HCT116 (cell line): ENCODE measurements at regions not wholly inside any gene's neighbourhood (a gene's known extent, or its start where the extent isn't known, plus 50 kb on each side); places are given as distances from the start of the nearest gene placed in this dataset.

Source experiments
- ATAC-seq: fragments of 200-7000 bp; cut with Tn5 transposase; 2 replicates; pipeline ENCODE4 v1.9.1; 2020; ENCODE audit warnings: mild to moderate bottlenecking, moderate library complexity
- BruUV-seq: library from RNA; stranded (reverse); fragments of 400-500 nt; replicated peaks from 2 replicates; lab custom pipeline; 2021; lab: Mats Ljungman, UMichigan
- CTCF ChIA-PET: fragments of 300-600 bp; sonication (Branson Sonifier 250); formaldehyde crosslinking; loops from one replicate; lab custom pipeline; 2021; ENCODE audit warnings: antibody characterized with exemption; lab: Charles Lee
- POLR2A ChIA-PET: fragments of 300-600, 350-600 bp; sonication (Branson Sonifier 250); formaldehyde crosslinking; loops from one replicate; lab custom pipeline; 2021; ENCODE audit warnings: antibody characterized with exemption; lab: Charles Lee
- RAD21 ChIA-PET, 2 experiments: fragments of 300-600 bp; sonication (Branson Sonifier 250); formaldehyde crosslinking; loops; one replicate each; lab custom pipeline; 2023; ENCODE audit warnings: low total read pairs in 2 of 2; ENCODE audit not compliant: uncharacterized antibody in 2 of 2, unreplicated experiment in 2 of 2, low non-redundant PET in 1 of 2; lab: Charles Lee
- DNase-seq: peaks from one replicate; pipeline ENCODE4 v3.0.0-alpha.2; 2010; ENCODE audit warnings: low read depth, low spot score
- H2AFZ ChIP-seq: fragments of 200-600 bp; shearing (Covaris generic), sonication (generic); 2 replicates; pipeline ENCODE4 v1.6.1; 2017; ENCODE audit warnings: low read depth, mixed run types, mixed read lengths, antibody characterized with exemption, low read length; ENCODE audit not compliant: poor library complexity, severe bottlenecking
- H3K27ac ChIP-seq: 2 replicates; pipeline ENCODE4 v1.5.1; 2012; ENCODE audit warnings: low read depth, low read length
- H3K27me3 ChIP-seq: fragments of 200-600 bp; sonication (generic); 2 replicates; pipeline ENCODE4 v1.6.1; 2016; ENCODE audit warnings: mixed run types, low read length, mixed read lengths; ENCODE audit not compliant: insufficient read depth
- H3K36me3 ChIP-seq, 2 experiments: fragments of 200-500 bp in 1 of 2; fragments of 200-600 bp in 1 of 2; sonication (Bioruptor generic) in 1 of 2; sonication (generic) in 1 of 2; 2 replicates each; pipeline versions ENCODE4 v1.5.1 to v1.6.1; 2014 to 2016; ENCODE audit warnings: low read length in 2 of 2, inconsistent platforms in 1 of 2, mixed read lengths in 1 of 2, mixed run types in 1 of 2; ENCODE audit not compliant: insufficient read depth in 2 of 2, control insufficient read depth in 1 of 2
- H3K4me1 ChIP-seq, 2 experiments: fragments of 200-600 bp in 1 of 2; sonication (generic) in 1 of 2; 2 replicates each; pipeline versions ENCODE4 v1.5.1 to v1.6.1; 2012 to 2017; ENCODE audit warnings: low read length in 2 of 2, inconsistent platforms in 1 of 2, mild to moderate bottlenecking in 1 of 2, mixed read lengths in 1 of 2, mixed run types in 1 of 2, moderate library complexity in 1 of 2; ENCODE audit not compliant: insufficient read depth in 2 of 2, control insufficient read depth in 1 of 2
- H3K4me2 ChIP-seq: fragments of 200-600 bp; sonication (generic); 2 replicates; pipeline ENCODE4 v1.6.1; 2017; ENCODE audit warnings: mixed run types, low read length, mixed read lengths
- H3K4me3 ChIP-seq, 2 experiments: fragments of 200-600 bp in 1 of 2; sonication (generic) in 1 of 2; replicated peaks in 1 of 2; 2 replicates each; pipeline ENCODE4 v1.5.1; 2011 to 2016; ENCODE audit warnings: low read length in 2 of 2, control low read depth in 1 of 2, low read depth in 1 of 2, mild to moderate bottlenecking in 1 of 2, mixed read lengths in 1 of 2, mixed run types in 1 of 2
- H3K79me2 ChIP-seq: fragments of 200-600 bp; sonication (generic); 2 replicates; pipeline ENCODE4 v1.6.1; 2017; ENCODE audit warnings: mild to moderate bottlenecking, mixed run types, low read length, moderate library complexity, mixed read lengths; ENCODE audit not compliant: insufficient read depth
- H3K9ac ChIP-seq: fragments of 200-600 bp; sonication (generic); 2 replicates; pipeline ENCODE4 v1.6.1; 2016; ENCODE audit warnings: low read length, mixed read lengths
- H3K9me2 ChIP-seq: fragments of 200-600 bp; sonication (generic), shearing (Covaris generic); 2 replicates; pipeline ENCODE4 v1.6.1; 2017; ENCODE audit warnings: mixed run types, mild to moderate bottlenecking, moderate library complexity; ENCODE audit not compliant: insufficient read depth
- H3K9me3 ChIP-seq, 2 experiments: fragments of 200-500 bp in 1 of 2; fragments of 200-600 bp in 1 of 2; sonication (Bioruptor generic) in 1 of 2; sonication (generic) in 1 of 2; 2 replicates each; pipeline ENCODE4 v1.6.1; 2014 to 2017; ENCODE audit warnings: low read length in 2 of 2, mixed read lengths in 2 of 2, inconsistent platforms in 1 of 2, low read depth in 1 of 2, mild to moderate bottlenecking in 1 of 2, mixed run types in 1 of 2, moderate library complexity in 1 of 2; ENCODE audit not compliant: control insufficient read depth in 1 of 2, insufficient read depth in 1 of 2
- H4K20me1 ChIP-seq: fragments of 200-600 bp; sonication (generic), shearing (Covaris generic); 2 replicates; pipeline ENCODE4 v1.6.1; 2017; ENCODE audit warnings: mixed run types, mild to moderate bottlenecking, moderate library complexity; ENCODE audit not compliant: insufficient read depth
- EGR1 ChIP-seq: IDR thresholded peaks from 2 replicates; pipeline ENCODE4 v1.6.1; 2012; ENCODE audit warnings: low read depth
- EZH2 ChIP-seq: fragments of 200-600 bp; sonication (generic); IDR thresholded peaks from 2 replicates; pipeline ENCODE4 v1.6.1; 2017; ENCODE audit warnings: antibody characterized with exemption, mixed run types
- FOSL1 ChIP-seq: IDR thresholded peaks from 2 replicates; pipeline ENCODE4 v1.6.1; 2012; ENCODE audit warnings: low read depth
- JUND ChIP-seq: IDR thresholded peaks from 2 replicates; pipeline ENCODE4 v1.6.1; 2012
- POLR2A ChIP-seq: IDR thresholded peaks from 2 replicates; pipeline ENCODE4 v1.7.0; 2011; ENCODE audit warnings: borderline replicate concordance; ENCODE audit not compliant: insufficient read depth, insufficient read length; ENCODE audit errors: extremely low read depth
- POLR2AphosphoS5 ChIP-seq: IDR thresholded peaks from 2 replicates; pipeline ENCODE4 v1.6.1; 2011; ENCODE audit warnings: mild to moderate bottlenecking, low read depth, low read length, moderate library complexity
- RAD21 ChIP-seq: IDR thresholded peaks from 2 replicates; pipeline ENCODE4 v1.6.1; 2012; ENCODE audit warnings: low read depth, mild to moderate bottlenecking
- SIN3A ChIP-seq: IDR thresholded peaks from 2 replicates; pipeline ENCODE4 v1.6.1; 2012; ENCODE audit warnings: low read depth
- SRF ChIP-seq: IDR thresholded peaks from 2 replicates; pipeline ENCODE4 v1.6.1; 2012; ENCODE audit warnings: low read depth
- TCF7L2 ChIP-seq: IDR thresholded peaks from 2 replicates; pipeline ENCODE4 v1.7.0; 2011; ENCODE audit warnings: borderline replicate concordance, inconsistent platforms; ENCODE audit not compliant: insufficient read depth, insufficient read length; ENCODE audit errors: extremely low read depth
- YY1 ChIP-seq: IDR thresholded peaks from 2 replicates; pipeline ENCODE4 v1.6.1; 2011; ENCODE audit warnings: low read length, low read depth, moderate library complexity, mild to moderate bottlenecking; ENCODE audit not compliant: insufficient replicate concordance; ENCODE audit errors: extremely low read depth
- ZFX ChIP-seq: fragments of 450-650 bp; IDR thresholded peaks from 2 replicates; pipeline ENCODE4 v1.6.1; 2017
- ZNF274 ChIP-seq: fragments of 200-500 bp; sonication (Bioruptor generic); IDR thresholded peaks from 2 replicates; pipeline ENCODE4 v1.6.1; 2014; ENCODE audit warnings: mild to moderate bottlenecking, low read depth, low read length, inconsistent platforms
- intact Hi-C: fragments of 100-400 bp; cut with micrococcal nuclease; formaldehyde crosslinking; loops from 2 replicates; pipeline ENCODE4 v1.10.0; 2022
- TF ChIP-seq, protein P1 (sequence below): IDR thresholded peaks from 2 replicates; pipeline ENCODE4 v1.6.1; 2012; ENCODE audit warnings: low read depth
- TF ChIP-seq, protein P2 (sequence below): IDR thresholded peaks from 2 replicates; pipeline ENCODE4 v1.6.1; 2012
- TF ChIP-seq, protein P3 (sequence below): IDR thresholded peaks from 2 replicates; pipeline ENCODE4 v1.6.1; 2011; ENCODE audit warnings: mild to moderate bottlenecking, low read length, moderate library complexity; ENCODE audit not compliant: insufficient replicate concordance; ENCODE audit errors: extremely low read depth

DNA sequence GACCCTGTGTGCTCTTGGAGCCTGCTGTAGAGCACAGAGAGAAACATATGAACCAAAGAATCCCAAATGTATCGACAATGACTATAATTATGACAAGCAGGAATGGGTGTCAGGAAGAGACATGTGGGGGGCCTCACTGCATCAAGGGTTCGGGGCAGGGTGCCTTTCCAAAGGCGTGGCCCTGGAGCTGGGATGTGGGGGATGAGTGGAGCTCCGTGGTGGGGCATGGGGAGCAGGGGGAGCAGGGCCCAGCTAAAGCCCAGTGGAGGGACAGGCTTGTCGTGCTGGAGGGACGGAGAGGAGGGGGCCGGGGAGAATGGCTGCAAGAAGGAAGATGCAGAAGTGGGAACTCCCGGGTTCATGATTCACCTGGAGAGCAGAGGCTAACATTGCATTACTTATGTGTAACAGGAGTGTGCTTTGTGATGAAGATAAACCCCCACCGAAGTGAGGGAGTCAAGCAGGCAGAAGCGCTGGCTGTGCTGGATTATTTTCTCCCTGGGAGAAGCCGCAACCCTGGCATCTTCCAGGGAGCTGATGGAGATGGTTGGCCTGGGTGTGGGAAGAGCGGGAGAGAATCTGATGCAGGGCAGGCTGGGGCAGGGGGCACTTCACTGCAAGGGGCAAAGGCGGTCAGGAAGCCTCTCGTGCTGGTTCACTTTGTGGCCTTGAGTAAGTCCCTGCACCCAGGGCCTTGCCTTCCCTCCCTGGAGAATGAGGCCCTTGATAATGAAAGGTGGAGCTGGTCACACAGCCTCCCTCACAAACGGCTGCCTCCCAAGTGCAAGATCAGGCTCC lies 124.6 kb upstream of the RUNX3 start:
- H3K4me3 ChIP-seq: no peak overlapping the region
- 0 out of 2 replicates have a peak, but pooled peaks cover 4% of the 10 kb centered on the region for H3K27me3 ChIP-seq
- TF ChIP-seq JUND: no peak
- no peak for TF ChIP-seq SIN3A
- no peak for TF ChIP-seq RAD21
- TF ChIP-seq EGR1: no peak
- TF ChIP-seq ZNF274: no peak
- TF ChIP-seq POLR2AphosphoS5: no peak
- TF ChIP-seq YY1: no peak
- TF ChIP-seq, protein P1, sequence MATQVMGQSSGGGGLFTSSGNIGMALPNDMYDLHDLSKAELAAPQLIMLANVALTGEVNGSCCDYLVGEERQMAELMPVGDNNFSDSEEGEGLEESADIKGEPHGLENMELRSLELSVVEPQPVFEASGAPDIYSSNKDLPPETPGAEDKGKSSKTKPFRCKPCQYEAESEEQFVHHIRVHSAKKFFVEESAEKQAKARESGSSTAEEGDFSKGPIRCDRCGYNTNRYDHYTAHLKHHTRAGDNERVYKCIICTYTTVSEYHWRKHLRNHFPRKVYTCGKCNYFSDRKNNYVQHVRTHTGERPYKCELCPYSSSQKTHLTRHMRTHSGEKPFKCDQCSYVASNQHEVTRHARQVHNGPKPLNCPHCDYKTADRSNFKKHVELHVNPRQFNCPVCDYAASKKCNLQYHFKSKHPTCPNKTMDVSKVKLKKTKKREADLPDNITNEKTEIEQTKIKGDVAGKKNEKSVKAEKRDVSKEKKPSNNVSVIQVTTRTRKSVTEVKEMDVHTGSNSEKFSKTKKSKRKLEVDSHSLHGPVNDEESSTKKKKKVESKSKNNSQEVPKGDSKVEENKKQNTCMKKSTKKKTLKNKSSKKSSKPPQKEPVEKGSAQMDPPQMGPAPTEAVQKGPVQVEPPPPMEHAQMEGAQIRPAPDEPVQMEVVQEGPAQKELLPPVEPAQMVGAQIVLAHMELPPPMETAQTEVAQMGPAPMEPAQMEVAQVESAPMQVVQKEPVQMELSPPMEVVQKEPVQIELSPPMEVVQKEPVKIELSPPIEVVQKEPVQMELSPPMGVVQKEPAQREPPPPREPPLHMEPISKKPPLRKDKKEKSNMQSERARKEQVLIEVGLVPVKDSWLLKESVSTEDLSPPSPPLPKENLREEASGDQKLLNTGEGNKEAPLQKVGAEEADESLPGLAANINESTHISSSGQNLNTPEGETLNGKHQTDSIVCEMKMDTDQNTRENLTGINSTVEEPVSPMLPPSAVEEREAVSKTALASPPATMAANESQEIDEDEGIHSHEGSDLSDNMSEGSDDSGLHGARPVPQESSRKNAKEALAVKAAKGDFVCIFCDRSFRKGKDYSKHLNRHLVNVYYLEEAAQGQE: no peak
- no peak for TF ChIP-seq TCF7L2
- TF ChIP-seq, protein P2, sequence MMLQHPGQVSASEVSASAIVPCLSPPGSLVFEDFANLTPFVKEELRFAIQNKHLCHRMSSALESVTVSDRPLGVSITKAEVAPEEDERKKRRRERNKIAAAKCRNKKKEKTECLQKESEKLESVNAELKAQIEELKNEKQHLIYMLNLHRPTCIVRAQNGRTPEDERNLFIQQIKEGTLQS: no peak
- TF ChIP-seq, protein P3, sequence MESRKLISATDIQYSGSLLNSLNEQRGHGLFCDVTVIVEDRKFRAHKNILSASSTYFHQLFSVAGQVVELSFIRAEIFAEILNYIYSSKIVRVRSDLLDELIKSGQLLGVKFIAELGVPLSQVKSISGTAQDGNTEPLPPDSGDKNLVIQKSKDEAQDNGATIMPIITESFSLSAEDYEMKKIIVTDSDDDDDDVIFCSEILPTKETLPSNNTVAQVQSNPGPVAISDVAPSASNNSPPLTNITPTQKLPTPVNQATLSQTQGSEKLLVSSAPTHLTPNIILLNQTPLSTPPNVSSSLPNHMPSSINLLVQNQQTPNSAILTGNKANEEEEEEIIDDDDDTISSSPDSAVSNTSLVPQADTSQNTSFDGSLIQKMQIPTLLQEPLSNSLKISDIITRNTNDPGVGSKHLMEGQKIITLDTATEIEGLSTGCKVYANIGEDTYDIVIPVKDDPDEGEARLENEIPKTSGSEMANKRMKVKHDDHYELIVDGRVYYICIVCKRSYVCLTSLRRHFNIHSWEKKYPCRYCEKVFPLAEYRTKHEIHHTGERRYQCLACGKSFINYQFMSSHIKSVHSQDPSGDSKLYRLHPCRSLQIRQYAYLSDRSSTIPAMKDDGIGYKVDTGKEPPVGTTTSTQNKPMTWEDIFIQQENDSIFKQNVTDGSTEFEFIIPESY: no peak
- TF ChIP-seq SRF: no peak
- no peak for TF ChIP-seq EZH2
- TF ChIP-seq ZFX: no peak
- no peak for TF ChIP-seq POLR2A
- TF ChIP-seq FOSL1: no peak
- RAD21 ChIA-PET: no interaction called here
- H3K27ac ChIP-seq: no peak overlapping the region
- H3K4me2 ChIP-seq: no peak overlapping the region
- H2AFZ ChIP-seq: no peak overlapping the region
- H3K9ac ChIP-seq: no peak overlapping the region
- H3K4me1 ChIP-seq: no peaks in the 10 kb centered on the region
- intact Hi-C loops: no loop called here
- no peaks in the 10 kb centered on the region for H3K79me2 ChIP-seq
- POLR2A ChIA-PET: no interaction called here
- no TSS peak for BruUV-seq
- no peaks in the 10 kb centered on the region for H3K9me3 ChIP-seq
- H3K9me2 ChIP-seq: no peaks in the 10 kb centered on the region
- H3K36me3 ChIP-seq: no peaks in the 10 kb centered on the region
- H4K20me1 ChIP-seq: no peaks in the 10 kb centered on the region
- ATAC-seq: no peak
- no peak for DNase-seq
- CTCF ChIA-PET: no interaction called here
